ENCODE measurements at regions not wholly inside any gene's neighbourhood (a gene's known extent, or its start where the extent isn't known, plus 50 kb on each side); places are given as distances from the start of the nearest gene placed in this dataset.

GRCh38 chr18:10235661-10235952, 218.8 kb upstream of the APCDD1 start:
- no peak for TF ChIP-seq CTCF (IDR thresholded peaks at IDR 0.05 in 2 of 3, conservative IDR thresholded peaks at IDR 0.05 in 1 of 3; ENCODE audit: borderline replicate concordance in 1 of 3, insufficient read depth in 1 of 3, low read depth in 2 of 3, low read length in 2 of 3)
- no peak for TF ChIP-seq SP1 (IDR thresholded peaks at IDR 0.05; ENCODE audit: low read depth)
- TF ChIP-seq CEBPB (IDR thresholded peaks at IDR 0.05; ENCODE audit: low read depth), result no peak
- no peak for TF ChIP-seq EZH2phosphoT487 (IDR thresholded peaks at IDR 0.05; ENCODE audit: borderline replicate concordance)
- no peak for TF ChIP-seq ZBTB33 (IDR thresholded peaks at IDR 0.05; ENCODE audit: extremely low read depth, insufficient replicate concordance, low read length)
- no peak for TF ChIP-seq POLR2AphosphoS5 (IDR thresholded peaks at IDR 0.05; ENCODE audit: low read depth, low read length)
- no peak for TF ChIP-seq YY1 (IDR thresholded peaks at IDR 0.05; ENCODE audit: extremely low read depth, insufficient replicate concordance, low read depth, low read length)

All from HCT116 (cell line).